Mesendoderm (in vitro differentiated cells): ENCODE measurements at regions not wholly inside any gene's neighbourhood (a gene's known extent, or its start where the extent isn't known, plus 50 kb on each side); places are given as distances from the start of the nearest gene placed in this dataset.
A peak's percentile ranks its signal among the peaks of the same experiment; 100 is the strongest.

ENCODE experiments used
- DNase-seq: peaks from one replicate; pipeline ENCODE4 v3.0.0; 2013
- H2AK5ac ChIP-seq: 2 replicates; pipeline ENCODE4 v1.6.1; 2013; ENCODE audit warnings: low read length, inconsistent platforms
- H2BK120ac ChIP-seq: 2 replicates; pipeline ENCODE4 v1.6.1; 2013; ENCODE audit warnings: low read depth, mild to moderate bottlenecking, low read length, moderate library complexity, mixed read lengths
- H2BK15ac ChIP-seq: replicated peaks from 2 replicates; pipeline ENCODE4 v1.6.1; 2013; ENCODE audit warnings: low read depth, mild to moderate bottlenecking, moderate library complexity
- H2BK5ac ChIP-seq: 2 replicates; pipeline ENCODE4 v1.6.1; 2013; ENCODE audit warnings: low read length, inconsistent platforms
- H3K18ac ChIP-seq: 2 replicates; pipeline ENCODE4 v1.6.1; 2013; ENCODE audit warnings: mild to moderate bottlenecking, low read length, mixed read lengths
- H3K23ac ChIP-seq: one replicate; pipeline ENCODE4 v1.6.1; 2013; ENCODE audit warnings: low read length
- H3K27ac ChIP-seq: 2 replicates; pipeline ENCODE4 v1.5.1; 2013; ENCODE audit warnings: low read depth, mild to moderate bottlenecking, inconsistent platforms, low read length, moderate library complexity
- H3K27me3 ChIP-seq: 2 replicates; pipeline ENCODE4 v1.6.1; 2013; ENCODE audit warnings: low read length, control low read depth, mild to moderate bottlenecking, inconsistent platforms; ENCODE audit not compliant: insufficient read depth, poor library complexity
- H3K36me3 ChIP-seq: 2 replicates; pipeline ENCODE4 v1.6.1; 2013; ENCODE audit warnings: low read length, inconsistent platforms; ENCODE audit not compliant: control insufficient read depth, insufficient read depth
- H3K4ac ChIP-seq: one replicate; pipeline ENCODE4 v1.6.1; 2013; ENCODE audit warnings: low read depth, mild to moderate bottlenecking, low read length, moderate library complexity
- H3K4me1 ChIP-seq: 2 replicates; pipeline ENCODE4 v1.6.1; 2013; ENCODE audit warnings: low read depth, low read length, inconsistent platforms; ENCODE audit not compliant: control insufficient read depth
- H3K4me2 ChIP-seq: 2 replicates; pipeline ENCODE4 v1.6.1; 2013; ENCODE audit warnings: low read length
- H3K4me3 ChIP-seq: 2 replicates; pipeline ENCODE4 v1.5.1; 2013; ENCODE audit warnings: mild to moderate bottlenecking, low read length
- H3K56ac ChIP-seq: one replicate; pipeline ENCODE4 v1.6.1; 2013; ENCODE audit warnings: low read length
- H3K79me1 ChIP-seq: 2 replicates; pipeline ENCODE4 v1.6.1; 2013; ENCODE audit warnings: low read length, inconsistent platforms
- H3K79me2 ChIP-seq: 2 replicates; pipeline ENCODE4 v1.6.1; 2013; ENCODE audit warnings: mild to moderate bottlenecking, low read length; ENCODE audit not compliant: control insufficient read depth, insufficient read depth
- H3K9ac ChIP-seq: 2 replicates; pipeline ENCODE4 v1.6.1; 2013; ENCODE audit warnings: low read length, inconsistent platforms
- H4K5ac ChIP-seq: one replicate; pipeline ENCODE4 v1.6.1; 2013; ENCODE audit warnings: low read length
- H4K8ac ChIP-seq: one replicate; pipeline ENCODE4 v1.6.1; 2013; ENCODE audit warnings: low read depth, mild to moderate bottlenecking, control low read depth, low read length, moderate library complexity
- WGBS: extraction: QIAGEN DNeasy Blood & Tissue Kit; methylation state at CpG from one replicate; pipeline ENCODE4 v1.1.7; 2013; ENCODE audit warnings: low lambda C conversion rate, missing lambda C conversion rate; ENCODE audit not compliant: insufficient coverage; ENCODE audit errors: extremely low coverage; 5-methylcytosine and 5-hydroxymethylcytosine counted together

DNA sequence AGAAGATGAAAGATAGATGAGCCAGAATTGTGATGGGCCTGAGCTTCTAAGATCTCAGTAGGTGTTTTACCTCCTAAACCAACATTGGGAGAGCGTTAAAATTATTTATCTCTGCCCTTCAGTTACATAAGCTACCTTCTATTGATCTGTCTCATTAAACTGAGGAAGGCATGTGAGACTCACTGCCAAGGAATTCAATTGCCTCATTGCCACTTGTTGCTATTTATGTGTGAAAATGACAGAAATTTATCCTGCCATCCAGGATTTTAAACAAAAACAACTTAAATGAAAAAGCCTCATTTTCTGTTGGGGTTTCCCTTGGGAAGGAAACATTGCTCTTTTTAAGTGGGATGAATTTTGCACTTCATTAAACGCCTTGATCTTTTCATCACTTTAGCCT is 78.7 kb upstream of the RUNX1 start:
- no peak overlapping the region for H3K56ac ChIP-seq
- H2AK5ac ChIP-seq, result no peak overlapping the region
- no peak overlapping the region for H3K23ac ChIP-seq
- H2BK120ac ChIP-seq, result no peak overlapping the region
- H3K9ac ChIP-seq, result no peak overlapping the region
- H3K36me3 ChIP-seq, result no peaks in the 10 kb centered on the region
- H3K4me3 ChIP-seq, result no peak overlapping the region
- H2BK5ac ChIP-seq, result no peak overlapping the region
- H3K18ac ChIP-seq, result no peak overlapping the region
- H2BK15ac ChIP-seq, result no peak overlapping the region
- peak; percentile 57 for DNase-seq
- no peak overlapping the region for H4K8ac ChIP-seq
- no CpG with 5 or more reads among the region's 2 CpGs for WGBS
- no peaks in the 10 kb centered on the region for H3K27me3 ChIP-seq
- H3K27ac ChIP-seq, result no peak overlapping the region
- H3K4ac ChIP-seq, result no peak overlapping the region
- no peak overlapping the region for H3K4me2 ChIP-seq
- H3K79me2 ChIP-seq, result no peaks in the 10 kb centered on the region
- no peaks in the 10 kb centered on the region for H3K79me1 ChIP-seq
- no peak overlapping the region for H4K5ac ChIP-seq
- H3K4me1 ChIP-seq, result no peaks in the 10 kb centered on the region

DNA sequence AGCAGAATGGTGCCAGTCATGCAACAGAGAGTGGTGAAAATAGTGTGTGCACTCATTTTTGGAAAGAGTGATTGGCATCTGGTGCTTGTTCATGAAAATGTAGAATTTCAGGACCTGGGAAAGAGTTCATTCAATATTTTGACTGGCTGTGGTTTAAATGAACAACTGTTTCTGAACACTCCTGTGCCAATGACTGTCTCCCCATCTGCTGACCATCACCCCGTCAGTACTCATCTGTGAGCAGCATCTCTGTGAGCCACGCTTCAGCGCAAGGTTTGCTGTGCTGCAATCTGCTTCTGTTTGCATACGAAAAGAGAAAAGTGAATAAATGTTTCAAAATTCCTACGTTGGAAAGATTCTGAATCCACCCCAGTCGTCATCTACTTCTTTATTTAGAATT is 77.9 kb upstream of the RUNX1 start:
- Histone ChIP-seq H3K79me1 (no peaks in the 10 kb centered on the region), H3K79me2 (no peaks in the 10 kb centered on the region), H4K8ac (no peak overlapping the region), H3K9ac (no peak overlapping the region), H2BK120ac (no peak overlapping the region), H2BK5ac (no peak overlapping the region), H4K5ac (no peak overlapping the region), H3K4me3 (no peak overlapping the region), H3K23ac (no peak overlapping the region), H3K36me3 (no peaks in the 10 kb centered on the region), H3K27me3 (no peaks in the 10 kb centered on the region), H3K4me1 (no peaks in the 10 kb centered on the region), H3K4ac (no peak overlapping the region), H3K27ac (no peak overlapping the region), H3K56ac (no peak overlapping the region), H2BK15ac (no peak overlapping the region), H3K18ac (no peak overlapping the region), H2AK5ac (no peak overlapping the region), H3K4me2 (no peak overlapping the region)
- no CpG with 5 or more reads among the region's 6 CpGs for WGBS
- DNase-seq, result no peak

DNA sequence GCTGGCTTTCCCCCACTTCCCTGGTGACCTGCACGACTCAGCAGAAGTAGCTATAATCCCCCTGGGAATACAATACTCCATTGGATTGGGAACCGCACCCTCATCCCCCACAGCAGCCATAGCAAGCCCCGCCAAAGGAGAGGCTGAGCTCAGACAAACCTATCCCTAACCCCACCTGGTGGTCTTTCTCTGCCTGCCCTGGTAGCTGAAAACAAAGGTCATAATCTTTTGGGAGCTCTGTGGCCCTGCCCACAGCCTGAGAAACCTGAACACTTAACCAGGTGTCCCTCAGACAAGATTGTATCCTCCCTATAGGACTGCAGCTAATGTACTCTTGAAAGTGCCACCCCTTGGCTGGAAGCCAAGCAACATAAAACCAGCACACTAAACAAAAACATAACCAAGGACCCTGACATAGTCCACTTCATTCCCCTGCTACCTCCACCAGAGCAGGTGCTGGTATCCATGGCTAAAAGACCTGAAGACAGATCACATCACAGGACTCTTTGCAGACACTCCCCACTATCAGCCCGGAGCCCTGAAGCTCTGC is 71.6 kb upstream of the RUNX1 start:
- Histone ChIP-seq H2BK5ac (no peak overlapping the region), H3K4ac (no peak overlapping the region), H3K36me3 (no peaks in the 10 kb centered on the region), H2BK120ac (no peak overlapping the region), H3K4me2 (no peak overlapping the region), H2AK5ac (no peak overlapping the region), H3K4me1 (no peaks in the 10 kb centered on the region), H2BK15ac (no peak overlapping the region), H3K27me3 (no peaks in the 10 kb centered on the region), H3K4me3 (no peak overlapping the region), H3K18ac (no peak overlapping the region), H4K8ac (no peak overlapping the region), H3K79me2 (no peaks in the 10 kb centered on the region), H3K9ac (no peak overlapping the region), H3K56ac (no peak overlapping the region), H4K5ac (no peak overlapping the region), H3K23ac (no peak overlapping the region), H3K27ac (no peak overlapping the region), H3K79me1 (no peaks in the 10 kb centered on the region)
- no CpG with 5 or more reads among the region's 4 CpGs for WGBS
- peak; percentile 40 for DNase-seq

DNA sequence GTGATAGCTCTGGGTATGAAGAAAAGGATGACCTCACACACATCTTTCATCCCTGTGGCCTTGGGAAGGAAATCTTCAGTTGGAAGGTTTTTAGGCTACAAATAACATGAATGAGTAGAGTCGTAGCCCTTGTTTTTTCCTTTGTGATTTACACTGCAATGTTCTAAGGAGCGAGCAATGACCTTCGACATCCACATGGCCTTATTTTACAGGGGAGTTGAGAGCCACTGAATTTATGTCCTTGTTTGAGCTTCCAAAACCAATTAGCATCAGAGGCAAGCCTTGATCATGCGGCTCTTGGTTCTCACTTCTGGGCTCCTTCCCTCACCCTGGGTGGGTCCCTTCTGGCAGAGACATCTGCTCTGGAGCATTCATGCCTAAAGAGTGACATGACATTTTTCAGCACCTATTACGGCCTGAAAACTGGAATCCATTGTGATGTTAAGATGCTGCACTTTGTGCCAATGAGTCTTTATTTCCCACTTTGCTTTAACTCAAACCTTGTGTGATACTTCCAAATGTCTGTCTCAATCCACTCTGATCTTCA is 70.5 kb upstream of the RUNX1 start:
- H3K79me2 ChIP-seq, result no peaks in the 10 kb centered on the region
- no peak overlapping the region for H3K9ac ChIP-seq
- H4K5ac ChIP-seq, result no peak overlapping the region
- no peaks in the 10 kb centered on the region for H3K36me3 ChIP-seq
- H2AK5ac ChIP-seq, result no peak overlapping the region
- no peak for DNase-seq
- H3K79me1 ChIP-seq, result no peaks in the 10 kb centered on the region
- no peak overlapping the region for H4K8ac ChIP-seq
- no peak overlapping the region for H3K23ac ChIP-seq
- H3K4me2 ChIP-seq, result no peak overlapping the region
- H3K27me3 ChIP-seq, result no peaks in the 10 kb centered on the region
- no peak overlapping the region for H3K27ac ChIP-seq
- no peak overlapping the region for H2BK120ac ChIP-seq
- no peak overlapping the region for H3K4me3 ChIP-seq
- H3K4ac ChIP-seq, result no peak overlapping the region
- WGBS, result no CpG with 5 or more reads among the region's 5 CpGs
- H2BK5ac ChIP-seq, result no peak overlapping the region
- H3K56ac ChIP-seq, result no peak overlapping the region
- no peaks in the 10 kb centered on the region for H3K4me1 ChIP-seq
- no peak overlapping the region for H2BK15ac ChIP-seq
- no peak overlapping the region for H3K18ac ChIP-seq

DNA sequence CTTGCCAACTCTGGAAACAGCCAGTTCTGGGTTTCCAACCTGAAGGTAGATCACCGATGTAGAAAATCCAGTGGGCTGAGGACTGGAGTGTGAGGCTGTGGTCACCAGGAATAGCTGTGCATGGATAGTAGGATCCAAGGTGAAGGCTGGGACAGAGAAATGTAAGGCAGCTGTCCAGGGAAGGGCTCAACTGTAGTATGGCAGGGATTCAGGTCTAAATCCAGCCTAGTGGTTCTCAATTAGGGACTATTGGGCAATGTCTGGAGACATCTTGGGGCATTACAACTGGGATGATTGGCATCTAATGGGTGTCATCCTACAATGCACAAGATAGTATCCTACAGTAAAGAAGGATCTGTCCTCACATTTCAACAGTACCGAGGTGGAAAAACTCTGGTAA is 67.7 kb upstream of the RUNX1 start:
- Histone ChIP-seq H2BK5ac (no peak overlapping the region), H4K5ac (no peak overlapping the region), H3K56ac (no peak overlapping the region), H3K27me3 (no peaks in the 10 kb centered on the region), H3K18ac (no peak overlapping the region), H2AK5ac (no peak overlapping the region), H3K27ac (no peak overlapping the region), H2BK120ac (no peak overlapping the region), H3K9ac (no peak overlapping the region), H3K36me3 (no peaks in the 10 kb centered on the region), H3K4me3 (no peak overlapping the region), H4K8ac (no peak overlapping the region), H3K4ac (no peak overlapping the region), H3K79me2 (no peaks in the 10 kb centered on the region), H3K23ac (no peak overlapping the region), H3K4me2 (no peak overlapping the region), H3K79me1 (no peaks in the 10 kb centered on the region), H3K4me1 (no peaks in the 10 kb centered on the region), H2BK15ac (no peak overlapping the region)
- no CpG with 5 or more reads among the region's 2 CpGs for WGBS
- no peak for DNase-seq

DNA sequence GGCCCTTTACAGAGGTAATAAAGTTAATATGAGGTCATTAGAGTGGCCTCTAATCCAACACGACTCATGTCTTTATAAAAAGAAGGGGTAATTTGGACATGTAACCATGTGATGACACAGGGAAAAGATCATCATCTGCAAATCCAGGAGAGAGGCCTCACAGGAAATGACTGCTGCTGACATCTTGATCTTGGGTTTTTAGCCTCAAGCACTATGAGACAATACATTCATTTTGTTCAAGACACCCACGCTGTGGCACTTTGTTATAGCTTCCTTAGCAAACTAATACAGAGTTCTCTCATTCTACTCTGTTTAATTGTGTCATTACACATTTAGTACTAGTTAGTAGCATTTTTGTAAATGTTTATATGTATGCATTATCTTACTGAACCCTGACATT is 64.0 kb upstream of the RUNX1 start:
- H3K23ac ChIP-seq, result no peak overlapping the region
- H2BK120ac ChIP-seq, result no peak overlapping the region
- DNase-seq, result no peak
- no peaks in the 10 kb centered on the region for H3K36me3 ChIP-seq
- no peak overlapping the region for H3K27ac ChIP-seq
- H2AK5ac ChIP-seq, result no peak overlapping the region
- H2BK15ac ChIP-seq, result no peak overlapping the region
- H3K79me2 ChIP-seq, result no peaks in the 10 kb centered on the region
- H3K56ac ChIP-seq, result no peak overlapping the region
- H3K79me1 ChIP-seq, result no peaks in the 10 kb centered on the region
- H3K18ac ChIP-seq, result no peak overlapping the region
- no peaks in the 10 kb centered on the region for H3K4me1 ChIP-seq
- no peak overlapping the region for H3K4ac ChIP-seq
- H3K4me2 ChIP-seq, result no peak overlapping the region
- no peak overlapping the region for H4K8ac ChIP-seq
- WGBS, result no CpG with 5 or more reads among the region's 2 CpGs
- H3K27me3 ChIP-seq, result no peaks in the 10 kb centered on the region
- H3K9ac ChIP-seq, result no peak overlapping the region
- H2BK5ac ChIP-seq, result no peak overlapping the region
- no peak overlapping the region for H4K5ac ChIP-seq
- H3K4me3 ChIP-seq, result no peak overlapping the region
